ENCODE measurements at regions not wholly inside any gene's neighbourhood (a gene's known extent, or its start where the extent isn't known, plus 50 kb on each side); places are given as distances from the start of the nearest gene placed in this dataset.

GRCh38 chr1:221190249-221190648 lies 311.0 kb downstream of the HLX start:
- Mint-ChIP-seq H3K36me3 (ENCODE audit: low read depth, unreplicated experiment) (no peaks in the 10 kb centered on the region), H3K4me3 (ENCODE audit: unreplicated experiment) (no peak overlapping the region), H3K27me3 (ENCODE audit: unreplicated experiment) (no peaks in the 10 kb centered on the region), H3K9me3 (ENCODE audit: unreplicated experiment) (no peaks in the 10 kb centered on the region), H3K27ac (ENCODE audit: unreplicated experiment) (no peak overlapping the region), H3K4me1 (ENCODE audit: unreplicated experiment) (no peaks in the 10 kb centered on the region)
- no peak for TF ChIP-seq CTCF (IDR thresholded peaks at IDR 0.05; ENCODE audit: unreplicated experiment)
- DNase-seq (ENCODE audit: low spot score), result no peak

- Mint-ChIP-seq H3K4me1 (ENCODE audit: unreplicated experiment) (no peaks in the 10 kb centered on the region), H3K27me3 (ENCODE audit: unreplicated experiment) (no peaks in the 10 kb centered on the region), H3K4me3 (ENCODE audit: unreplicated experiment) (no peak overlapping the region), H3K9me3 (ENCODE audit: unreplicated experiment) (no peaks in the 10 kb centered on the region), H3K36me3 (ENCODE audit: low read depth, unreplicated experiment) (no peaks in the 10 kb centered on the region), H3K27ac (ENCODE audit: unreplicated experiment) (no peak overlapping the region)
- no peak for DNase-seq (ENCODE audit: low spot score)
- TF ChIP-seq CTCF (IDR thresholded peaks at IDR 0.05; ENCODE audit: unreplicated experiment), result no peak
These were observed 312.8 kb downstream of the HLX start for GRCh38 chr1:221192055-221192454.

- H3K27ac Mint-ChIP-seq (ENCODE audit: unreplicated experiment), result no peak overlapping the region
- no peak for TF ChIP-seq CTCF (IDR thresholded peaks at IDR 0.05; ENCODE audit: unreplicated experiment)
- no peaks in the 10 kb centered on the region for H3K36me3 Mint-ChIP-seq (ENCODE audit: low read depth, unreplicated experiment)
- no peak overlapping the region for H3K4me3 Mint-ChIP-seq (ENCODE audit: unreplicated experiment)
- no peaks in the 10 kb centered on the region for H3K9me3 Mint-ChIP-seq (ENCODE audit: unreplicated experiment)
- no peak for DNase-seq (ENCODE audit: low spot score)
- no peaks in the 10 kb centered on the region for H3K4me1 Mint-ChIP-seq (ENCODE audit: unreplicated experiment)
- H3K27me3 Mint-ChIP-seq (ENCODE audit: unreplicated experiment), result no peaks in the 10 kb centered on the region
These were observed 321.2 kb downstream of the HLX start for GRCh38 chr1:221200464-221200863.

- no peak for DNase-seq (ENCODE audit: low spot score)
- no peak overlapping the region for H3K4me3 Mint-ChIP-seq (ENCODE audit: unreplicated experiment)
- no peaks in the 10 kb centered on the region for H3K36me3 Mint-ChIP-seq (ENCODE audit: low read depth, unreplicated experiment)
- H3K27me3 Mint-ChIP-seq (ENCODE audit: unreplicated experiment), result no peaks in the 10 kb centered on the region
- no peaks in the 10 kb centered on the region for H3K9me3 Mint-ChIP-seq (ENCODE audit: unreplicated experiment)
- H3K27ac Mint-ChIP-seq (ENCODE audit: unreplicated experiment), result no peak overlapping the region
- no peaks in the 10 kb centered on the region for H3K4me1 Mint-ChIP-seq (ENCODE audit: unreplicated experiment)
- no peak for TF ChIP-seq CTCF (IDR thresholded peaks at IDR 0.05; ENCODE audit: unreplicated experiment)
These were observed 322.5 kb downstream of the HLX start for GRCh38 chr1:221201773-221202172.

- no peaks in the 10 kb centered on the region for H3K27me3 Mint-ChIP-seq (ENCODE audit: unreplicated experiment)
- peak; percentile 97 for TF ChIP-seq CTCF (IDR thresholded peaks at IDR 0.05; ENCODE audit: unreplicated experiment)
- no peaks in the 10 kb centered on the region for H3K36me3 Mint-ChIP-seq (ENCODE audit: low read depth, unreplicated experiment)
- no peaks in the 10 kb centered on the region for H3K4me1 Mint-ChIP-seq (ENCODE audit: unreplicated experiment)
- no peaks in the 10 kb centered on the region for H3K9me3 Mint-ChIP-seq (ENCODE audit: unreplicated experiment)
- H3K4me3 Mint-ChIP-seq (ENCODE audit: unreplicated experiment), result no peak overlapping the region
- no peak overlapping the region for H3K27ac Mint-ChIP-seq (ENCODE audit: unreplicated experiment)
- peak; percentile 85 for DNase-seq (ENCODE audit: low spot score)
These were observed 324.2 kb downstream of the HLX start for GRCh38 chr1:221203224-221204054.

Data from endothelial cell (in vitro differentiated cells).